ENCODE measurements at regions not wholly inside any gene's neighbourhood (a gene's known extent, or its start where the extent isn't known, plus 50 kb on each side); places are given as distances from the start of the nearest gene placed in this dataset.

DNA sequence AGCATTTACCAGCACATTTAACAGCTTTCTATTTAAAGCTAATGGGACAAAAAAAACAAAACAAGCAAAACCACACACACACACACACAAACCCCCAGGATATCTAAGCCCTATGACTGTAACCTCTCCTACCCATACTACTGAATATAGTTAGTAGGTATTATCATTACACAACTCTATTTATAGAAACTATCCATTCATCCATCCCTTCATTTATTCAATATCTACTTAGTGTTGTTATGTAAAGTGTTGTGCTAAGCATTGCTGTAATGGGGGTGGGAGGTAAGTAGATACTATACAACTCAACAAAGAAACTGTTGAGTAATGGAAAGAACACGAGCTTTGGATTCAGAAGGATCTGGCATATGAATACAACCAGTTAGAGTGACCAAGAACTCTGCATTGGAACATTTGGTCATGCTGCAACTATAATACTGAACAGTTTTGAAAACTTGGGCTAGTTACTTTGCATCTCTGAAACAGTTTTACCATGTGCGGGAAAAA is 82.3 kb upstream of the ZNF608 start:
- no peak for TF ChIP-seq POLR2A (IDR thresholded peaks at IDR 0.05)
- TF ChIP-seq, protein P1, sequence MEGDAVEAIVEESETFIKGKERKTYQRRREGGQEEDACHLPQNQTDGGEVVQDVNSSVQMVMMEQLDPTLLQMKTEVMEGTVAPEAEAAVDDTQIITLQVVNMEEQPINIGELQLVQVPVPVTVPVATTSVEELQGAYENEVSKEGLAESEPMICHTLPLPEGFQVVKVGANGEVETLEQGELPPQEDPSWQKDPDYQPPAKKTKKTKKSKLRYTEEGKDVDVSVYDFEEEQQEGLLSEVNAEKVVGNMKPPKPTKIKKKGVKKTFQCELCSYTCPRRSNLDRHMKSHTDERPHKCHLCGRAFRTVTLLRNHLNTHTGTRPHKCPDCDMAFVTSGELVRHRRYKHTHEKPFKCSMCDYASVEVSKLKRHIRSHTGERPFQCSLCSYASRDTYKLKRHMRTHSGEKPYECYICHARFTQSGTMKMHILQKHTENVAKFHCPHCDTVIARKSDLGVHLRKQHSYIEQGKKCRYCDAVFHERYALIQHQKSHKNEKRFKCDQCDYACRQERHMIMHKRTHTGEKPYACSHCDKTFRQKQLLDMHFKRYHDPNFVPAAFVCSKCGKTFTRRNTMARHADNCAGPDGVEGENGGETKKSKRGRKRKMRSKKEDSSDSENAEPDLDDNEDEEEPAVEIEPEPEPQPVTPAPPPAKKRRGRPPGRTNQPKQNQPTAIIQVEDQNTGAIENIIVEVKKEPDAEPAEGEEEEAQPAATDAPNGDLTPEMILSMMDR (IDR thresholded peaks at IDR 0.05): no peak
